GM23338 (cell line): ENCODE measurements at regions not wholly inside any gene's neighbourhood (a gene's known extent, or its start where the extent isn't known, plus 50 kb on each side); places are given as distances from the start of the nearest gene placed in this dataset.

Source experiments
- CREB1 ChIP-seq: fragments of 250-450 bp; sonication (Bioruptor Pico); IDR thresholded peaks from 2 replicates; pipeline ENCODE4 v1.5.0; 2020; ENCODE audit warnings: low read depth, mild to moderate bottlenecking, moderate library complexity
- EZH2 ChIP-seq: fragments of 200-600 bp; sonication (generic); IDR thresholded peaks from one replicate; pipeline ENCODE4 v1.8.0; 2017; ENCODE audit warnings: antibody characterized with exemption, mild to moderate bottlenecking, low read depth; ENCODE audit not compliant: unreplicated experiment
- EZH2phosphoT487 ChIP-seq: fragments of 200-600 bp; sonication (generic); IDR thresholded peaks from one replicate; pipeline ENCODE4 v1.8.1; 2018; ENCODE audit warnings: antibody characterized with exemption; ENCODE audit not compliant: unreplicated experiment
- JUNB ChIP-seq: IDR thresholded peaks from one replicate; pipeline ENCODE4 v1.6.1; 2016; ENCODE audit warnings: antibody characterized with exemption; ENCODE audit not compliant: unreplicated experiment
- NANOG ChIP-seq: IDR thresholded peaks from 2 replicates; pipeline ENCODE4 v1.6.1; 2016; ENCODE audit warnings: antibody characterized with exemption, borderline replicate concordance
- POLR2AphosphoS5 ChIP-seq: IDR thresholded peaks from 2 replicates; pipeline ENCODE4 v1.6.1; 2016; ENCODE audit warnings: antibody characterized with exemption, low read depth
- STAT1 ChIP-seq: IDR thresholded peaks from one replicate; pipeline ENCODE4 v1.6.1; 2016; ENCODE audit warnings: antibody characterized with exemption; ENCODE audit not compliant: unreplicated experiment
- ZNF114 ChIP-seq: fragments of 250-450 bp; sonication (Bioruptor Pico); IDR thresholded peaks from 2 replicates; pipeline ENCODE4 v1.5.0; 2020; ENCODE audit warnings: mild to moderate bottlenecking, moderate library complexity
- ZNF331 ChIP-seq: fragments of 250-450 bp; sonication (Bioruptor Pico); IDR thresholded peaks from 2 replicates; pipeline ENCODE4 v1.5.0; 2020; ENCODE audit warnings: low read depth, mild to moderate bottlenecking, moderate library complexity
- TF ChIP-seq, protein P1 (sequence below), 2 experiments: fragments of 200-600 bp in 1 of 2; sonication (generic) in 1 of 2; conservative IDR thresholded peaks; 2 replicates each; pipeline versions ENCODE4 v1.5.1 to v1.6.1; 2016 to 2017; ENCODE audit warnings: antibody characterized with exemption in 2 of 2, low read depth in 2 of 2, mild to moderate bottlenecking in 2 of 2, moderate library complexity in 1 of 2
- TF ChIP-seq, protein P2 (sequence below): IDR thresholded peaks from one replicate; pipeline ENCODE4 v1.6.1; 2018; ENCODE audit warnings: antibody characterized with exemption; ENCODE audit not compliant: unreplicated experiment
- TF ChIP-seq, protein P3 (sequence below): IDR thresholded peaks from 2 replicates; pipeline ENCODE4 v1.6.1; 2016; ENCODE audit warnings: antibody characterized with exemption
- TF ChIP-seq, protein P4 (sequence below): fragments of 250-450 bp; sonication (Bioruptor Pico); IDR thresholded peaks from 2 replicates; pipeline ENCODE4 v1.5.0; 2020; ENCODE audit warnings: mild to moderate bottlenecking, moderate library complexity

DNA sequence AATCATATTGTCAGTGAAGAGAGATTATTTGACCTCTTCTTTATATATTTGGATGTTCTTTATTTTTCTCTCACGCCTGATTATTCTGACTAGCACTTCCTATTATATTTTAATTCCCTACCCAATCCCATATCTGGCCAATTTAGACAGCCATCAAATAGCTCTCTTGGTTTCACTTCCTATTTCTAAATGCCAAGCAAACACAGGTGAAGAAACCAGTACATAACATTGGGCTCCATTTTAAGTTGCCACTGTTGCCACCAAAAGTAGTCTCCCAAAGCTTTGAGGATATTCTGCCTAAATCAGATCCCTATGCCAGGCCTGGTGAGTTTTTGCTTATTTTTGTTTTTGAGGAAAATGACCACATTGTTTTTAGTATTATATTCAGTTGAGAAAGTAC lies 547.0 kb downstream of the MBD2 start:
- TF ChIP-seq, protein P1, sequence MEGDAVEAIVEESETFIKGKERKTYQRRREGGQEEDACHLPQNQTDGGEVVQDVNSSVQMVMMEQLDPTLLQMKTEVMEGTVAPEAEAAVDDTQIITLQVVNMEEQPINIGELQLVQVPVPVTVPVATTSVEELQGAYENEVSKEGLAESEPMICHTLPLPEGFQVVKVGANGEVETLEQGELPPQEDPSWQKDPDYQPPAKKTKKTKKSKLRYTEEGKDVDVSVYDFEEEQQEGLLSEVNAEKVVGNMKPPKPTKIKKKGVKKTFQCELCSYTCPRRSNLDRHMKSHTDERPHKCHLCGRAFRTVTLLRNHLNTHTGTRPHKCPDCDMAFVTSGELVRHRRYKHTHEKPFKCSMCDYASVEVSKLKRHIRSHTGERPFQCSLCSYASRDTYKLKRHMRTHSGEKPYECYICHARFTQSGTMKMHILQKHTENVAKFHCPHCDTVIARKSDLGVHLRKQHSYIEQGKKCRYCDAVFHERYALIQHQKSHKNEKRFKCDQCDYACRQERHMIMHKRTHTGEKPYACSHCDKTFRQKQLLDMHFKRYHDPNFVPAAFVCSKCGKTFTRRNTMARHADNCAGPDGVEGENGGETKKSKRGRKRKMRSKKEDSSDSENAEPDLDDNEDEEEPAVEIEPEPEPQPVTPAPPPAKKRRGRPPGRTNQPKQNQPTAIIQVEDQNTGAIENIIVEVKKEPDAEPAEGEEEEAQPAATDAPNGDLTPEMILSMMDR (conservative IDR thresholded peaks at IDR 0.05; ENCODE audit: low read depth in 2 of 2), result no peak
- no peak for TF ChIP-seq EZH2
- no peak for TF ChIP-seq CREB1 (CRISPR knock-in tag)
- no peak for TF ChIP-seq POLR2AphosphoS5
- no peak for TF ChIP-seq ZNF331 (CRISPR knock-in tag)
- no peak for TF ChIP-seq EZH2phosphoT487
- no peak for TF ChIP-seq JUNB
- no peak for TF ChIP-seq STAT1
- TF ChIP-seq, protein P2, sequence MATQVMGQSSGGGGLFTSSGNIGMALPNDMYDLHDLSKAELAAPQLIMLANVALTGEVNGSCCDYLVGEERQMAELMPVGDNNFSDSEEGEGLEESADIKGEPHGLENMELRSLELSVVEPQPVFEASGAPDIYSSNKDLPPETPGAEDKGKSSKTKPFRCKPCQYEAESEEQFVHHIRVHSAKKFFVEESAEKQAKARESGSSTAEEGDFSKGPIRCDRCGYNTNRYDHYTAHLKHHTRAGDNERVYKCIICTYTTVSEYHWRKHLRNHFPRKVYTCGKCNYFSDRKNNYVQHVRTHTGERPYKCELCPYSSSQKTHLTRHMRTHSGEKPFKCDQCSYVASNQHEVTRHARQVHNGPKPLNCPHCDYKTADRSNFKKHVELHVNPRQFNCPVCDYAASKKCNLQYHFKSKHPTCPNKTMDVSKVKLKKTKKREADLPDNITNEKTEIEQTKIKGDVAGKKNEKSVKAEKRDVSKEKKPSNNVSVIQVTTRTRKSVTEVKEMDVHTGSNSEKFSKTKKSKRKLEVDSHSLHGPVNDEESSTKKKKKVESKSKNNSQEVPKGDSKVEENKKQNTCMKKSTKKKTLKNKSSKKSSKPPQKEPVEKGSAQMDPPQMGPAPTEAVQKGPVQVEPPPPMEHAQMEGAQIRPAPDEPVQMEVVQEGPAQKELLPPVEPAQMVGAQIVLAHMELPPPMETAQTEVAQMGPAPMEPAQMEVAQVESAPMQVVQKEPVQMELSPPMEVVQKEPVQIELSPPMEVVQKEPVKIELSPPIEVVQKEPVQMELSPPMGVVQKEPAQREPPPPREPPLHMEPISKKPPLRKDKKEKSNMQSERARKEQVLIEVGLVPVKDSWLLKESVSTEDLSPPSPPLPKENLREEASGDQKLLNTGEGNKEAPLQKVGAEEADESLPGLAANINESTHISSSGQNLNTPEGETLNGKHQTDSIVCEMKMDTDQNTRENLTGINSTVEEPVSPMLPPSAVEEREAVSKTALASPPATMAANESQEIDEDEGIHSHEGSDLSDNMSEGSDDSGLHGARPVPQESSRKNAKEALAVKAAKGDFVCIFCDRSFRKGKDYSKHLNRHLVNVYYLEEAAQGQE, result no peak
- TF ChIP-seq, protein P3, sequence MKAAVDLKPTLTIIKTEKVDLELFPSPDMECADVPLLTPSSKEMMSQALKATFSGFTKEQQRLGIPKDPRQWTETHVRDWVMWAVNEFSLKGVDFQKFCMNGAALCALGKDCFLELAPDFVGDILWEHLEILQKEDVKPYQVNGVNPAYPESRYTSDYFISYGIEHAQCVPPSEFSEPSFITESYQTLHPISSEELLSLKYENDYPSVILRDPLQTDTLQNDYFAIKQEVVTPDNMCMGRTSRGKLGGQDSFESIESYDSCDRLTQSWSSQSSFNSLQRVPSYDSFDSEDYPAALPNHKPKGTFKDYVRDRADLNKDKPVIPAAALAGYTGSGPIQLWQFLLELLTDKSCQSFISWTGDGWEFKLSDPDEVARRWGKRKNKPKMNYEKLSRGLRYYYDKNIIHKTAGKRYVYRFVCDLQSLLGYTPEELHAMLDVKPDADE, result no peak
- TF ChIP-seq ZNF114 (CRISPR knock-in tag), result no peak
- TF ChIP-seq NANOG, result no peak
- TF ChIP-seq, protein P4, sequence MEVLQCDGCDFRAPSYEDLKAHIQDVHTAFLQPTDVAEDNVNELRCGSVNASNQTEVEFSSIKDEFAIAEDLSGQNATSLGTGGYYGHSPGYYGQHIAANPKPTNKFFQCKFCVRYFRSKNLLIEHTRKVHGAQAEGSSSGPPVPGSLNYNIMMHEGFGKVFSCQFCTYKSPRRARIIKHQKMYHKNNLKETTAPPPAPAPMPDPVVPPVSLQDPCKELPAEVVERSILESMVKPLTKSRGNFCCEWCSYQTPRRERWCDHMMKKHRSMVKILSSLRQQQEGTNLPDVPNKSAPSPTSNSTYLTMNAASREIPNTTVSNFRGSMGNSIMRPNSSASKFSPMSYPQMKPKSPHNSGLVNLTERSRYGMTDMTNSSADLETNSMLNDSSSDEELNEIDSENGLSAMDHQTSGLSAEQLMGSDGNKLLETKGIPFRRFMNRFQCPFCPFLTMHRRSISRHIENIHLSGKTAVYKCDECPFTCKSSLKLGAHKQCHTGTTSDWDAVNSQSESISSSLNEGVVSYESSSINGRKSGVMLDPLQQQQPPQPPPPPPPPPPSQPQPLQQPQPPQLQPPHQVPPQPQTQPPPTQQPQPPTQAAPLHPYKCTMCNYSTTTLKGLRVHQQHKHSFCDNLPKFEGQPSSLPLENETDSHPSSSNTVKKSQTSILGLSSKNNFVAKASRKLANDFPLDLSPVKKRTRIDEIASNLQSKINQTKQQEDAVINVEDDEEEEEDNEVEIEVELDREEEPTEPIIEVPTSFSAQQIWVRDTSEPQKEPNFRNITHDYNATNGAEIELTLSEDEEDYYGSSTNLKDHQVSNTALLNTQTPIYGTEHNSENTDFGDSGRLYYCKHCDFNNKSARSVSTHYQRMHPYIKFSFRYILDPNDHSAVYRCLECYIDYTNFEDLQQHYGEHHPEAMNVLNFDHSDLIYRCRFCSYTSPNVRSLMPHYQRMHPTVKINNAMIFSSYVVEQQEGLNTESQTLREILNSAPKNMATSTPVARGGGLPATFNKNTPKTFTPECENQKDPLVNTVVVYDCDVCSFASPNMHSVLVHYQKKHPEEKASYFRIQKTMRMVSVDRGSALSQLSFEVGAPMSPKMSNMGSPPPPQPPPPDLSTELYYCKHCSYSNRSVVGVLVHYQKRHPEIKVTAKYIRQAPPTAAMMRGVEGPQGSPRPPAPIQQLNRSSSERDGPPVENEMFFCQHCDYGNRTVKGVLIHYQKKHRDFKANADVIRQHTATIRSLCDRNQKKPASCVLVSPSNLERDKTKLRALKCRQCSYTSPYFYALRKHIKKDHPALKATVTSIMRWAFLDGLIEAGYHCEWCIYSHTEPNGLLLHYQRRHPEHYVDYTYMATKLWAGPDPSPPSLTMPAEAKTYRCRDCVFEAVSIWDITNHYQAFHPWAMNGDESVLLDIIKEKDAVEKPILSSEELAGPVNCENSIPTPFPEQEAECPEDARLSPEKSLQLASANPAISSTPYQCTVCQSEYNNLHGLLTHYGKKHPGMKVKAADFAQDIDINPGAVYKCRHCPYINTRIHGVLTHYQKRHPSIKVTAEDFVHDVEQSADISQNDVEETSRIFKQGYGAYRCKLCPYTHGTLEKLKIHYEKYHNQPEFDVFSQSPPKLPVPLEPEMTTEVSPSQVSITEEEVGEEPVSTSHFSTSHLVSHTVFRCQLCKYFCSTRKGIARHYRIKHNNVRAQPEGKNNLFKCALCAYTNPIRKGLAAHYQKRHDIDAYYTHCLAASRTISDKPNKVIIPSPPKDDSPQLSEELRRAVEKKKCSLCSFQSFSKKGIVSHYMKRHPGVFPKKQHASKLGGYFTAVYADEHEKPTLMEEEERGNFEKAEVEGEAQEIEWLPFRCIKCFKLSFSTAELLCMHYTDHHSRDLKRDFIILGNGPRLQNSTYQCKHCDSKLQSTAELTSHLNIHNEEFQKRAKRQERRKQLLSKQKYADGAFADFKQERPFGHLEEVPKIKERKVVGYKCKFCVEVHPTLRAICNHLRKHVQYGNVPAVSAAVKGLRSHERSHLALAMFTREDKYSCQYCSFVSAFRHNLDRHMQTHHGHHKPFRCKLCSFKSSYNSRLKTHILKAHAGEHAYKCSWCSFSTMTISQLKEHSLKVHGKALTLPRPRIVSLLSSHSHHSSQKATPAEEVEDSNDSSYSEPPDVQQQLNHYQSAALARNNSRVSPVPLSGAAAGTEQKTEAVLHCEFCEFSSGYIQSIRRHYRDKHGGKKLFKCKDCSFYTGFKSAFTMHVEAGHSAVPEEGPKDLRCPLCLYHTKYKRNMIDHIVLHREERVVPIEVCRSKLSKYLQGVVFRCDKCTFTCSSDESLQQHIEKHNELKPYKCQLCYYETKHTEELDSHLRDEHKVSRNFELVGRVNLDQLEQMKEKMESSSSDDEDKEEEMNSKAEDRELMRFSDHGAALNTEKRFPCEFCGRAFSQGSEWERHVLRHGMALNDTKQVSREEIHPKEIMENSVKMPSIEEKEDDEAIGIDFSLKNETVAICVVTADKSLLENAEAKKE, result no peak
